Pancreas (tissue), 10 donors: ENCODE measurements at regions not wholly inside any gene's neighbourhood (a gene's known extent, or its start where the extent isn't known, plus 50 kb on each side); places are given as distances from the start of the nearest gene placed in this dataset.

Source experiments
- ATAC-seq, 4 donors: fragments of 200-7000 bp; cut with Tn5 transposase; one replicate each; pipeline versions ENCODE4 v1.8.0 to v1.9.1; 2020; ENCODE audit warnings: mild to moderate bottlenecking in 4 of 4, moderate library complexity in 4 of 4
- DNase-seq, 6 donors: peaks; one replicate each; pipeline ENCODE4 v3.0.0-alpha.2; 2020
- FAIRE-seq: peaks from 2 replicates; lab custom pipeline; 2012; peaks lifted over from hg19 to GRCh38; lab: Jason Lieb, UNC
- H3K27ac ChIP-seq, 4 donors: fragments of 200-600 bp; sonication (generic); 1 replicate in 3 of 4; 2 replicates in 1 of 4; pipeline versions ENCODE4 v1.5.0 to v1.8.0; 2020
- H3K27me3 ChIP-seq, 4 donors: fragments of 200-600 bp; one replicate each; pipeline ENCODE4 v1.8.0; 2021
- H3K36me3 ChIP-seq, 3 donors: fragments of 200-600 bp; sonication (generic) in 1 of 3; one replicate each; pipeline versions ENCODE4 v1.5.0 to v1.8.0; 2020 to 2021
- H3K4me1 ChIP-seq, 3 donors: fragments of 200-600 bp; one replicate each; pipeline ENCODE4 v1.8.0; 2021
- H3K4me3 ChIP-seq, 4 donors: fragments of 200-600 bp; sonication (generic) in 2 of 4; one replicate each; pipeline versions ENCODE4 v1.5.0 to v1.8.0; 2020 to 2021
- H3K9me3 ChIP-seq, 4 donors: fragments of 200-600 bp; one replicate each; pipeline ENCODE4 v1.8.0; 2021
- CTCF ChIP-seq, 4 donors: fragments of 200-600 bp; sonication (generic) in 3 of 4; IDR thresholded peaks; one replicate each; pipeline versions ENCODE4 v1.5.0 to v1.8.0; 2021; ENCODE audit warnings: antibody characterized with exemption in 4 of 4
- WGBS, 2 donors: extraction: QIAGEN DNeasy Blood & Tissue Kit; methylation state at CpG; one replicate each; pipeline ENCODE4 v1.1.7; 2013; 5-methylcytosine and 5-hydroxymethylcytosine counted together
- intact Hi-C, 3 donors: fragments of 100-400 bp; cut with DNase I; formaldehyde crosslinking; loops; one replicate each; pipeline versions ENCODE4 v1.11.1 to v1.14.2; 2022
- donor health status: healthy with polysubstance abuse.
- donor health status: DM: no; HTN: no; CAD: no; lungs with moderate emphysema.
- donor health status: DM: no; HTN: no; CAD: no.
- donor health status: control.
- donor health status: control.
- donor health status: Bipolar disorder and iron deficiency.
- donor health status: DM: yes; HTN: yes; CAD: no.
- donor health status: DM: no; HTN: no; CAD: no.
- donor health status: DM: no; HTN: no; CAD: no.
- donor health status: DM: yes; HTN: yes; CAD: no.

GRCh38 chr2:16315908-16316307 is 349.7 kb downstream of the CYRIA start:
- no peak for FAIRE-seq
- Histone ChIP-seq H3K36me3 (no peaks in the 10 kb centered on the region), H3K4me1 (no peaks in the 10 kb centered on the region), H3K4me3 (no peak overlapping the region), H3K27ac (no peak overlapping the region), H3K27me3 (no peaks in the 10 kb centered on the region), H3K9me3 (no peaks in the 10 kb centered on the region)
- no peak for DNase-seq
- ATAC-seq: no peak
- 76 to 83% methylated on average over 9 of the region's 9 CpGs for WGBS, 2 donors
- TF ChIP-seq CTCF (IDR thresholded peaks at IDR 0.05): no peak
- intact Hi-C loops: no loop called here

- no peak overlapping the region for H3K4me3 ChIP-seq
- no peaks in the 10 kb centered on the region for H3K36me3 ChIP-seq
- no peak for DNase-seq
- H3K4me1 ChIP-seq: no peaks in the 10 kb centered on the region
- ATAC-seq: no peak
- no peak overlapping the region for H3K27ac ChIP-seq
- WGBS, 2 donors: 68% methylated on average over 5 of the region's 5 CpGs
- no peak for FAIRE-seq
- intact Hi-C loops: no loop called here
- no peaks in the 10 kb centered on the region for H3K9me3 ChIP-seq
- TF ChIP-seq CTCF (IDR thresholded peaks at IDR 0.05): no peak
- no peaks in the 10 kb centered on the region for H3K27me3 ChIP-seq
Measured at GRCh38 chr2:16315458-16315835, 350.2 kb downstream of the CYRIA start.

DNA sequence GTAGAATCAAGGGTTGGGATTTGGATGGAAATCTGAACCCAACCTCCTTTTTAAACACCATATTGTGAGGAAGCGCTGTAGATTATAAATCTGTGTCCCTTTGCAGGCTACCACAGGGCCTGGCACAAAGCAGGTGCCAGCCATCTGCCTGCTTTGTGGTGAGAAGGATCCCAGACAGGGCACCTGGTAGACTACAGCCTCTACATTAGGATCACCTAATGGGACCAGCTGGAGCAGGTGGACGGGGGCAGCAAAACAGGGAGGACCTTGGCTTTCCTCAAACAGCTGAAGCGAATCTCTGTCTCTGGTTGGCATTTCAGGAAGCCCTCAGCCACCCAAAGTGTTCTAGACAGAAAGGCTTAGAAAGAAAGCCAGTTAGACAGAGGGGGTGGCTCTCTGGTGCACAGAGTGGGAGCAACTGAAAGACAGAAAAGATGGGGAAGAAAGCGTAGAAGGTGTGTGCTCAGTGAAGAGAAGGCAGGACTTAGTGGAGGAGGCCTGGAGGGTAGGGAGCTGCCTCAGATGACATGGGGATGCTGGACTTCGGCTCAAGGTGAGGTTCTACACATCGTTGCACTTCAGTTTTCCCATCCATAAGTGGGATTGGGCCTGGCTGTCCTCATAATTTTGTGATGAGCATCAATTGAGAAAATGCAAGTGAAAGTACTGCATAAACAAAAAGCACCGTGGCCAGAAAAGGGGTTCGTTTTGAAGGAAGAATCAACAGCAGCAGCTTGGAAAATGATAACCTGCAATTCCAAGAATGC is 350.8 kb downstream of the CYRIA start:
- no peaks in the 10 kb centered on the region for H3K36me3 ChIP-seq
- intact Hi-C loops: no loop called here
- H3K27ac ChIP-seq: no peak overlapping the region
- ATAC-seq (no peak), DNase-seq (no peak), FAIRE-seq (no peak)
- no peak for TF ChIP-seq CTCF (IDR thresholded peaks at IDR 0.05)
- no peaks in the 10 kb centered on the region for H3K4me1 ChIP-seq
- no peaks in the 10 kb centered on the region for H3K27me3 ChIP-seq
- no peak overlapping the region for H3K4me3 ChIP-seq
- WGBS, 2 donors: 72 to 76% methylated on average over 8 of the region's 8 CpGs
- H3K9me3 ChIP-seq: no peaks in the 10 kb centered on the region

- Histone ChIP-seq H3K4me1 (no peaks in the 10 kb centered on the region), H3K36me3 (no peaks in the 10 kb centered on the region), H3K9me3 (no peaks in the 10 kb centered on the region), H3K4me3 (no peak overlapping the region), H3K27ac (no peak overlapping the region), H3K27me3 (no peaks in the 10 kb centered on the region)
- FAIRE-seq (no peak), DNase-seq (no peak), ATAC-seq (no peak)
- 81 to 84% methylated on average over 1 of the region's 1 CpG for WGBS, 2 donors
- no peak for TF ChIP-seq CTCF (IDR thresholded peaks at IDR 0.05)
- intact Hi-C loops: no loop called here
Measured at GRCh38 chr2:16314001-16314400, 351.6 kb downstream of the CYRIA start.

DNA sequence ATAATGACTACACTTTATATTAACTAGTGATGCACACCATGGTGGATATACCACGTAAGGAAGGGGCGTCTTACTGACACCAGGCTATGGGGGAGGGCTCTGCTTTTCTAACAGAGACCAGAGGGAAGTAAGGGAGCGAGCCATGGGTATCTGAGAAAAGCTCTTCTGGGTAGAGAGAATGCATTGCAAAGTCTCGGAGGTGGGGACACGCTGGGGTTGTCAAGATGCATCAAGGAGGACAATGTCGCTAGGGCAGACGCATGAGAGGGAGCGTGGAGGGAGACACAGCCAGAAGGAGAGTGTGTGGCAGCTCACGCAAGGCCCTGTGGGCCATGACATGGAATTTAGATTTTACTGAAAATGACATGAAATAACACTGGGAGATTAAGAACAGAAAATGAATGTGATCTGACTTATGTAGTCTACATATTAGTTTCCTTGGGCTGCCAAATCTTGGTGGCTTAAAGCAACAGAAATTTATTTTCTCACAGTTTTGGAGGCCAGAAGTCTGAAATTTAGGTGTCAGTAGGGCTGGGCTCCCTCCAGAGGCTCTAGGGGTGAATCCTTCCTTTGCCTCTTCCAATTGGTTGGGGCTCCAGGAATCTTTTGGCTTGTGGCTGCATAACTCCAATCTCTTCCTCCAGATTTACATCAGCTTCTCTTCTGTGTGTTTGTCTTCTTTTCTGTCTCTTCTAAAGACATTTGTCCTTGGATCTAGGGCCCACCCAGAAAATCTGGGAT is 352.2 kb downstream of the CYRIA start:
- FAIRE-seq (no peak), DNase-seq (no peak), ATAC-seq (no peak)
- Histone ChIP-seq H3K36me3 (no peaks in the 10 kb centered on the region), H3K27me3 (peaks cover 0 to 3% (median 0%) of the 10 kb centered on the region in 4 donors), H3K27ac (no peak overlapping the region), H3K4me3 (no peak overlapping the region), H3K9me3 (no peaks in the 10 kb centered on the region), H3K4me1 (no peaks in the 10 kb centered on the region)
- intact Hi-C loops: no loop called here
- 86 to 87% methylated on average over 9 of the region's 9 CpGs for WGBS, 2 donors
- no peak for TF ChIP-seq CTCF (IDR thresholded peaks at IDR 0.05)
